ENCODE measurements at regions not wholly inside any gene's neighbourhood (a gene's known extent, or its start where the extent isn't known, plus 50 kb on each side); places are given as distances from the start of the nearest gene placed in this dataset.

GRCh38 chr3:107272471-107272870 lies 104.8 kb upstream of the CCDC54 start:
- no peak for FAIRE-seq

GRCh38 chr3:107272885-107273284 lies 104.4 kb upstream of the CCDC54 start:
- no peak for FAIRE-seq

More at GRCh38 chr3:107272471-107272870, 104.8 kb upstream of the CCDC54 start:
- DNase-seq (ENCODE audit: low spot score), result no peak

GRCh38 chr3:107273771-107274170 lies 103.5 kb upstream of the CCDC54 start:
- no peak for FAIRE-seq

More at GRCh38 chr3:107272885-107273284, 104.4 kb upstream of the CCDC54 start:
- no peak for DNase-seq (ENCODE audit: low spot score)

GRCh38 chr3:107275511-107275910 lies 101.7 kb upstream of the CCDC54 start:
- FAIRE-seq (no peak), DNase-seq (ENCODE audit: low spot score) (no peak)

More at GRCh38 chr3:107273771-107274170, 103.5 kb upstream of the CCDC54 start:
- no peak for DNase-seq (ENCODE audit: low spot score)

GRCh38 chr3:107283948-107284347 lies 93.3 kb upstream of the CCDC54 start:
- FAIRE-seq, result no peak
- DNase-seq (ENCODE audit: low spot score), result no peak

- FAIRE-seq (no peak), DNase-seq (ENCODE audit: low spot score) (no peak)
These were observed 92.6 kb upstream of the CCDC54 start for GRCh38 chr3:107284612-107285011.

- no peak for DNase-seq (ENCODE audit: low spot score)
- no peak for FAIRE-seq
These were observed 92.0 kb upstream of the CCDC54 start for GRCh38 chr3:107285197-107285596.

- FAIRE-seq (no peak), DNase-seq (ENCODE audit: low spot score) (no peak)
These were observed 87.9 kb upstream of the CCDC54 start for GRCh38 chr3:107289354-107289753.

GRCh38 chr3:107294117-107294516 lies 83.1 kb upstream of the CCDC54 start:
- peak; percentile 5 for FAIRE-seq
- no peak for DNase-seq (ENCODE audit: low spot score)

- no peak for DNase-seq (ENCODE audit: low spot score)
- FAIRE-seq, result no peak
These were observed 79.6 kb upstream of the CCDC54 start for GRCh38 chr3:107297597-107297996.

GRCh38 chr3:107307205-107307604 lies 70.0 kb upstream of the CCDC54 start:
- DNase-seq (ENCODE audit: low spot score) (no peak), FAIRE-seq (no peak)

GRCh38 chr3:107308716-107309115 lies 68.5 kb upstream of the CCDC54 start:
- no peak for FAIRE-seq
- DNase-seq (ENCODE audit: low spot score), result no peak

- no peak for FAIRE-seq
- DNase-seq (ENCODE audit: low spot score), result no peak
These were observed 67.9 kb upstream of the CCDC54 start for GRCh38 chr3:107309312-107309711.

GRCh38 chr3:107313711-107314110 lies 63.5 kb upstream of the CCDC54 start:
- no peak for FAIRE-seq
- DNase-seq (ENCODE audit: low spot score), result no peak

GRCh38 chr3:107315141-107315540 lies 62.1 kb upstream of the CCDC54 start:
- FAIRE-seq, result no peak

GRCh38 chr3:107323723-107324122 lies 53.5 kb upstream of the CCDC54 start:
- DNase-seq (ENCODE audit: low spot score) (no peak), FAIRE-seq (no peak)

More at GRCh38 chr3:107315141-107315540, 62.1 kb upstream of the CCDC54 start:
- DNase-seq (ENCODE audit: low spot score), result no peak

- FAIRE-seq (no peak), DNase-seq (ENCODE audit: low spot score) (no peak)
These were observed 51.8 kb upstream of the CCDC54 start for GRCh38 chr3:107325446-107325845.
